Epithelial cell of esophagus (primary cell): ENCODE measurements at regions not wholly inside any gene's neighbourhood (a gene's known extent, or its start where the extent isn't known, plus 50 kb on each side); places are given as distances from the start of the nearest gene placed in this dataset.
"Not testable (repeated sequence)": the region's sequence is repeated elsewhere in the genome, so short reads cannot be mapped to it uniquely, and the experiment has no call there.

ENCODE experiments used
- DNase-seq: peaks from one replicate; pipeline ENCODE4 v3.0.0; 2010; ENCODE audit warnings: low read depth
- H3K4me3 ChIP-seq: 2 replicates; pipeline ENCODE4 v1.5.1; 2011; ENCODE audit warnings: mild to moderate bottlenecking, low read length, control low read depth
- TF ChIP-seq, protein P1 (sequence below): IDR thresholded peaks from 2 replicates; pipeline ENCODE4 v1.5.1; 2011; ENCODE audit warnings: low read depth, mild to moderate bottlenecking, low read length, control low read depth, inconsistent platforms; ENCODE audit not compliant: insufficient read depth; ENCODE audit errors: missing control alignments

DNA sequence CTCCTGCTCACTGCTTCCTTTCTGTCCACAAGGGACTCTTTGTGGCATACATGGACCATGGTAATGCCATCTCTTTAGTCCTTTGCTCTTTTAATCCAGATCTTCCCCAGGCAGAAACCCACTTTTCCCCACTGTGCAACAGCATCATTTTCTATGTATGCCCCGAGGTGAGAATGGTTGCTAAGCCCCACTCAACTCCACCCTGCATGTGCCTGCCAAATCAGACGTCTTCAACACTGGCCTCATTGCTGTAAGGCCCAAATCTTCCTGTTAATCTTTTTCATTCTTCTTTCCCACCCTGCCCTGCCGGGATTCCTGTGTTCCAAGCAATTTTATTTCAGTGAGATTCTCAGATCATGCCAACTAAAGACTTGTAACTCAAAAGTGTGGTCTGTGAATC lies 328.4 kb downstream of the PAX3 start:
- DNase-seq = no peak
- H3K4me3 ChIP-seq = no peak overlapping the region
- TF ChIP-seq, protein P1, sequence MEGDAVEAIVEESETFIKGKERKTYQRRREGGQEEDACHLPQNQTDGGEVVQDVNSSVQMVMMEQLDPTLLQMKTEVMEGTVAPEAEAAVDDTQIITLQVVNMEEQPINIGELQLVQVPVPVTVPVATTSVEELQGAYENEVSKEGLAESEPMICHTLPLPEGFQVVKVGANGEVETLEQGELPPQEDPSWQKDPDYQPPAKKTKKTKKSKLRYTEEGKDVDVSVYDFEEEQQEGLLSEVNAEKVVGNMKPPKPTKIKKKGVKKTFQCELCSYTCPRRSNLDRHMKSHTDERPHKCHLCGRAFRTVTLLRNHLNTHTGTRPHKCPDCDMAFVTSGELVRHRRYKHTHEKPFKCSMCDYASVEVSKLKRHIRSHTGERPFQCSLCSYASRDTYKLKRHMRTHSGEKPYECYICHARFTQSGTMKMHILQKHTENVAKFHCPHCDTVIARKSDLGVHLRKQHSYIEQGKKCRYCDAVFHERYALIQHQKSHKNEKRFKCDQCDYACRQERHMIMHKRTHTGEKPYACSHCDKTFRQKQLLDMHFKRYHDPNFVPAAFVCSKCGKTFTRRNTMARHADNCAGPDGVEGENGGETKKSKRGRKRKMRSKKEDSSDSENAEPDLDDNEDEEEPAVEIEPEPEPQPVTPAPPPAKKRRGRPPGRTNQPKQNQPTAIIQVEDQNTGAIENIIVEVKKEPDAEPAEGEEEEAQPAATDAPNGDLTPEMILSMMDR = no peak

DNA sequence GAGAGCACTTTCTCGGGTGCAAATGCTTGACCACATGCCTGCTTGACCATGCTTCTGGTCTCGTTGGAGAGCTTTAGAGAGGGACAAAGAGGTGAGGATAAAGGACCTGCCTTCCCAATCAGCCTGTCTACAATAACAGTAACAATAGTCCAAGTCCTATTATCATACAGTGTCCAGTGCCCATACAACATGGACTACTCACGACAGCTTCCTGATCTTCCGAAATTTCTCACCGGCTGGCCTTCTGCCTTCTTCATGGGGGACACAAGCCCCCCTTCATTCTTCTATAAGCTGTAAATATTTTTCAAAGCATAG lies 329.0 kb downstream of the PAX3 start:
- no peak overlapping the region for H3K4me3 ChIP-seq
- TF ChIP-seq, protein P1 = no peak
- no peak for DNase-seq

DNA sequence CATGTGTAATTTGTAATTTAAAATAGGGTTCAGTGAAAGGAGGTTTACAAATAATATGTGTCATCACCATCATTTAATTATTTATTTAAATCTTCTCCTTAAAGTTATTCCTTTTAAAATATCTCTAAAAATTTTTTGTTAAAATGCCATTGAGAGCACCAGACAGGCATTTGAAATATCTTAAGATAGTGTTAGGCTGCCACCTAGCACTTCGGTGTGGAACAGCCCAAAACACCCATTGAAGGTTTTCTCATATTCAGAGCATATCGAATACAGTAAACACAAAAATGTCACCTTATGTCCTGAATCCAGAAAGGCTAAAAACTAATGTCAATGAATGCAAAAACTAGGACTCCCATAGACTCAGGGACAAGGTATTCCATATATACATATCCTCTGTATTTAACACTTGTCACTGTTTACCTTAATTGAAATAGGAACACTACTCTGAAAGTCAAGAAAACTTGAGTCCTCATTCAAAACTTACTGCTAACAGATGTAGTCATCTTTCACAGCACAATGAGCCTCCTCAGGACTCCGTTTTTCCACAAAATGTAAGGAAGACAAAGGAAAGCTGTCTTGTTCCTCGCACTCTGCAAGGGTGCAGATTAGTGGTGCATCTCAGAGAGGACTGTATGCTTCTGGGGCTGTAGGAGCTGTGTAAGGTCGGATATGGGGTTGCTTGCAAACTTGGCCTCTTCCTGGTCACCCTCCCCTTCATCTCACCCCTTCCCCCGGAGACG lies 329.5 kb downstream of the PAX3 start:
- H3K4me3 ChIP-seq = no peak overlapping the region
- DNase-seq = peak; percentile 50
- TF ChIP-seq, protein P1 = peak; percentile 79

DNA sequence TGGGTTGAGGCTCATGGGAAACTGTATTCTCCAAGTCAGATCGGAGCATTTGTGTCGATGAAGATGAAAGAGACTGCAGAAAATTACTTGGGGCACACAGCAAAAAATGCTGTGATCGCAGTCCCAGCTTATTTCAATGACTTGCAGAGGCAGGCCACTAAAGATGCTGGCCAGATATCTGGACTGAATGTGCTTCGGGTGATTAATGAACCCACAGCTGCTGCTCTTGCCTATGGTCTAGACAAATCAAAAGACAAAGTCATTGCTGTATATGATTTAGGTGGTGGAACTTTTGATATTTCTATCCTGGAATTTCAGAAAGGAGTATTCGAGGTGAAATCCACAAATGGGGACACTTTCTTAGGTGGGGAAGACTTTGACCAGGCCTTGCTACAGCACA lies 336.6 kb downstream of the PAX3 start:
- DNase-seq = no peak
- H3K4me3 ChIP-seq = no peak overlapping the region
- TF ChIP-seq, protein P1 = no peak

DNA sequence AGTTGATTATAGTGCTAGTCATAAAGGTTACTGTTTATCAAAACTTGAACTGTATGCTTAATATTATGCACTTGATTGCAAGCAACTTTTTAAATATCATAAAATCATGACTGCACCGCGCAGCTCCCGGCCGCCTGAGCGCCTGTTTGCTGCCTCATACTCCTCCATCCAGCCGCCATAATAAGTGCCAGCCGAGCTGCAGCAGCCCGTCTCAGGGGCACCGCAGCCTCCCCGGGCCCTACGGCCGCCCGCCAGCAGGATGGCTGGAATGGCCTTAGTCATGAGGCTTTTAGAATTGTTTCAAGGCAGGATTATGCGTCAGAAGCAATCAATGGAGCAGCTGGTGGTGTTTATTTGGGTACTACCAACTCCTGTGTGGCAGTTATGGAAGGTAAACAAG lies 337.2 kb downstream of the PAX3 start:
- no peak overlapping the region for H3K4me3 ChIP-seq
- TF ChIP-seq, protein P1 = no peak
- no peak for DNase-seq

DNA sequence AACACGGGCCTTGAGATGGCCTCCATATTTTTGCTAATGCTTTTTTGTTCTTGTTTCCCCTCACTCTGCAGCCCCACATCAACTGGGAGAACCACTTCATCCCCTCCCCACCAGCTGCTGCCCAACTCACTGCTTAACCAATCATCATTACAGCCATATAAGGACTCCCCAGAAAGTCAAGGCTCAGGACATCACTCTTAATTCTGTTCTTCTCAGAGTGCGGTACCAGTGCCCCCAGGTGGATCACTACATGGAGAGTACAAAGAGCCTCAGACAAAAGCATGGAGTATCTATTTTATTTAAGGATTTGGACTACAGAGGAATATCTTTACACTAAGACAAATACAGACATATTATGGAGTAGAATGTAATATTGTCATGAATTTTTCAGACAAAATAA lies 340.6 kb downstream of the PAX3 start:
- no peak overlapping the region for H3K4me3 ChIP-seq
- no peak for DNase-seq
- TF ChIP-seq, protein P1 = no peak

DNA sequence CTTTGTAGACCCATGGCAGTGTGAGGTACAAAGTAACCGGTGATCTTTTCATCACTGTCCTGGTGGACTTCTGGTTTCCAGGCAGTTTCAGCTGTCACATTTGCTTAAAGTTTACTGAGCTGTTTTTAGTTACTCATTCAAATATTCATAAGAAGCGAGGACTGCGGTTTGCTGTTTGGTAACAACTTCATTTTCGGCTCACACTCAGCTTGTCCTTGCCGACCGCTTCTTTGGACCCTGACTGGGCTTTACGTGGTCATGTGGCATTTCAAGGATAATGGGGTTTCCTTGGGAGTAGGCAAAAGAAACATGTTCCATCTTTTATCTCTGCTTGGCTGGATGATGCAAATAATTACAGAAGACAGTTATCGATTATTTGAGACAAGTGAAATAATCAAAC lies 350.7 kb downstream of the PAX3 start:
- TF ChIP-seq, protein P1 = no peak
- DNase-seq = no peak
- no peak overlapping the region for H3K4me3 ChIP-seq

DNA sequence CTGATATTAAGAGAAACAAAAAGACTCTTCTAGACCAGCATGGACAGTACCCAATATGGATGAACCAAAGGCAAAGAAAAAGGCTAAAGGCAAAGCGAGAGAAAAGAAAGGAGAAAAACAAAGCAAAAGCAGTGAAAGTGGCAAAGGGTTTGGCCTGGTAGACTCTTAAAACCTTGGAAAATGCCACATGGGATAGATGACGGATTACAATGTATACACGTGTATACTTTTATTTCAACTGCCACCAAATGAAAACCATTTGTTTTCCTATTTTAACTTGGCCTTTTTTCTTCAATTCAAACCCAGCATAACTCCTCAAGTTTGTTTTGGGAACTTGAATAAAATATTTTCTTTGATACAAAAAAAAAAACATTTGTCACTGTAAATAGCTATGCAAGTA lies 354.3 kb downstream of the PAX3 start:
- H3K4me3 ChIP-seq, DNase-seq: not testable (repeated sequence)
